H1 (cell line): ENCODE measurements at regions not wholly inside any gene's neighbourhood (a gene's known extent, or its start where the extent isn't known, plus 50 kb on each side); places are given as distances from the start of the nearest gene placed in this dataset.

Experiments
- CBX5 ChIP-seq: fragments of 300-800, 300-1000 bp; sonication (generic); IDR thresholded peaks from 2 replicates; pipeline ENCODE4 v1.7.1; 2016; ENCODE audit warnings: antibody characterized with exemption, low read length, low read depth
- E2F6 ChIP-seq: IDR thresholded peaks from 2 replicates; pipeline ENCODE4 v1.6.1; 2012; ENCODE audit warnings: inconsistent platforms
- EZH2 ChIP-seq: fragments of 200-600 bp; sonication (generic); IDR thresholded peaks from 2 replicates; pipeline ENCODE4 v1.7.1; 2012; ENCODE audit warnings: low read depth, mild to moderate bottlenecking, moderate library complexity, low read length, inconsistent platforms; ENCODE audit not compliant: severe bottlenecking
- SAP30 ChIP-seq: fragments of 300-600 bp; sonication (generic); IDR thresholded peaks from 2 replicates; pipeline ENCODE4 v1.7.1; 2012; ENCODE audit warnings: low read length, moderate library complexity, mild to moderate bottlenecking, inconsistent platforms; ENCODE audit not compliant: insufficient read depth, insufficient replicate concordance
- SIRT6 ChIP-seq: IDR thresholded peaks from one replicate; pipeline ENCODE4 v1.7.1; 2012; ENCODE audit warnings: low read length, inconsistent platforms
- SUZ12 ChIP-seq: fragments of 200-600 bp; sonication (generic); IDR thresholded peaks from 2 replicates; pipeline ENCODE4 v1.6.1; 2012; ENCODE audit warnings: mild to moderate bottlenecking, inconsistent platforms, low read length, moderate library complexity, mixed read lengths

GRCh38 chr16:86892509-86892908 is 314.2 kb downstream of the FOXL1 start (continued):
- TF ChIP-seq EZH2 (no peak), CBX5 (no peak), SAP30 (no peak), SIRT6 (no peak), E2F6 (no peak), SUZ12 (no peak)
